GM23338 (cell line): ENCODE measurements at regions not wholly inside any gene's neighbourhood (a gene's known extent, or its start where the extent isn't known, plus 50 kb on each side); places are given as distances from the start of the nearest gene placed in this dataset.

Source experiments
- ATAC-seq: fragments of 200-7000 bp; cut with Tn5 transposase; 3 replicates; pipeline ENCODE4 v1.9.1; 2020
- DNase-seq: peaks from one replicate; pipeline ENCODE4 v3.0.0-alpha.2; 2015; ENCODE audit warnings: low spot score
- H2AFZ ChIP-seq: fragments of 200-600 bp; sonication (generic); 2 replicates; pipeline ENCODE4 v1.8.0; 2016; ENCODE audit warnings: antibody characterized with exemption, mild to moderate bottlenecking, moderate library complexity
- H3F3A ChIP-seq: fragments of 200-600 bp; sonication (generic); replicated peaks from 2 replicates; pipeline ENCODE4 v1.8.0; 2017; ENCODE audit warnings: antibody characterized with exemption, mixed run types, low read depth
- H3K27ac ChIP-seq: fragments of 200-600 bp; sonication (generic); 2 replicates; pipeline ENCODE4 v1.6.1; 2016; ENCODE audit warnings: low read depth
- H3K27me3 ChIP-seq: fragments of 200-600 bp; sonication (generic); 2 replicates; pipeline ENCODE4 v1.8.0; 2016; ENCODE audit warnings: mild to moderate bottlenecking, mixed run types, moderate library complexity; ENCODE audit not compliant: insufficient read depth
- H3K36me3 ChIP-seq: fragments of 200-600 bp; sonication (generic); 2 replicates; pipeline ENCODE4 v1.8.0; 2016; ENCODE audit warnings: mild to moderate bottlenecking; ENCODE audit not compliant: insufficient read depth
- H3K4me1 ChIP-seq: fragments of 200-600 bp; sonication (generic); 2 replicates; pipeline ENCODE4 v1.8.0; 2016; ENCODE audit warnings: mild to moderate bottlenecking, moderate library complexity; ENCODE audit not compliant: insufficient read depth
- H3K4me2 ChIP-seq: fragments of 200-600 bp; sonication (generic); 2 replicates; pipeline ENCODE4 v1.7.1; 2017; ENCODE audit warnings: mixed run types
- H3K4me3 ChIP-seq: fragments of 200-600 bp; sonication (generic); 2 replicates; pipeline ENCODE4 v1.6.1; 2016; ENCODE audit warnings: mixed run types
- H3K79me2 ChIP-seq: fragments of 200-600 bp; sonication (generic); replicated peaks from 2 replicates; pipeline ENCODE4 v1.8.0; 2017; ENCODE audit warnings: mild to moderate bottlenecking; ENCODE audit not compliant: insufficient read depth
- H3K9me2 ChIP-seq: fragments of 200-600 bp; sonication (generic); 2 replicates; pipeline ENCODE4 v1.8.0; 2017; ENCODE audit not compliant: insufficient read depth
- H4K20me1 ChIP-seq: fragments of 200-600 bp; sonication (generic); replicated peaks from 2 replicates; pipeline ENCODE4 v1.8.0; 2017; ENCODE audit warnings: mild to moderate bottlenecking; ENCODE audit not compliant: insufficient read depth
- H3K27ac Mint-ChIP-seq: 2 replicates; pipeline ENCODE4 v1.8.0; 2020; ENCODE audit warnings: inconsistent platforms, mild to moderate bottlenecking, moderate library complexity, mixed read lengths
- H3K27me3 Mint-ChIP-seq: 3 replicates; pipeline ENCODE4 v1.8.0; 2022; ENCODE audit warnings: low read depth, mild to moderate bottlenecking, moderate library complexity, mixed read lengths, inconsistent platforms; ENCODE audit not compliant: insufficient read depth, poor library complexity
- H3K36me3 Mint-ChIP-seq: 3 replicates; pipeline ENCODE4 v1.8.0; 2021; ENCODE audit warnings: low read depth, mild to moderate bottlenecking, inconsistent platforms, moderate library complexity, mixed read lengths
- H3K4me1 Mint-ChIP-seq: 3 replicates; pipeline ENCODE4 v1.8.0; 2020; ENCODE audit warnings: mild to moderate bottlenecking, inconsistent platforms, mixed read lengths
- H3K4me3 Mint-ChIP-seq: 3 replicates; pipeline ENCODE4 v1.8.0; 2021; ENCODE audit warnings: moderate library complexity, mild to moderate bottlenecking, inconsistent platforms, mixed read lengths
- H3K9me3 Mint-ChIP-seq: 3 replicates; pipeline ENCODE4 v1.8.0; 2020; ENCODE audit warnings: moderate library complexity, mild to moderate bottlenecking, inconsistent platforms, mixed read lengths
- CREB1 ChIP-seq: fragments of 250-450 bp; sonication (Bioruptor Pico); IDR thresholded peaks from 2 replicates; pipeline ENCODE4 v1.5.0; 2020; ENCODE audit warnings: low read depth, mild to moderate bottlenecking, moderate library complexity
- EZH2 ChIP-seq: fragments of 200-600 bp; sonication (generic); IDR thresholded peaks from one replicate; pipeline ENCODE4 v1.8.0; 2017; ENCODE audit warnings: antibody characterized with exemption, mild to moderate bottlenecking, low read depth; ENCODE audit not compliant: unreplicated experiment
- EZH2phosphoT487 ChIP-seq: fragments of 200-600 bp; sonication (generic); IDR thresholded peaks from one replicate; pipeline ENCODE4 v1.8.1; 2018; ENCODE audit warnings: antibody characterized with exemption; ENCODE audit not compliant: unreplicated experiment
- JUNB ChIP-seq: IDR thresholded peaks from one replicate; pipeline ENCODE4 v1.6.1; 2016; ENCODE audit warnings: antibody characterized with exemption; ENCODE audit not compliant: unreplicated experiment
- NANOG ChIP-seq: IDR thresholded peaks from 2 replicates; pipeline ENCODE4 v1.6.1; 2016; ENCODE audit warnings: antibody characterized with exemption, borderline replicate concordance
- POLR2AphosphoS5 ChIP-seq: IDR thresholded peaks from 2 replicates; pipeline ENCODE4 v1.6.1; 2016; ENCODE audit warnings: antibody characterized with exemption, low read depth
- STAT1 ChIP-seq: IDR thresholded peaks from one replicate; pipeline ENCODE4 v1.6.1; 2016; ENCODE audit warnings: antibody characterized with exemption; ENCODE audit not compliant: unreplicated experiment
- ZNF114 ChIP-seq: fragments of 250-450 bp; sonication (Bioruptor Pico); IDR thresholded peaks from 2 replicates; pipeline ENCODE4 v1.5.0; 2020; ENCODE audit warnings: mild to moderate bottlenecking, moderate library complexity
- ZNF331 ChIP-seq: fragments of 250-450 bp; sonication (Bioruptor Pico); IDR thresholded peaks from 2 replicates; pipeline ENCODE4 v1.5.0; 2020; ENCODE audit warnings: low read depth, mild to moderate bottlenecking, moderate library complexity
- TF ChIP-seq, protein P1 (sequence below): IDR thresholded peaks from 2 replicates; pipeline ENCODE4 v1.6.1; 2016; ENCODE audit warnings: antibody characterized with exemption
- TF ChIP-seq, protein P2 (sequence below), 2 experiments: fragments of 200-600 bp in 1 of 2; sonication (generic) in 1 of 2; conservative IDR thresholded peaks; 2 replicates each; pipeline versions ENCODE4 v1.5.1 to v1.6.1; 2016 to 2017; ENCODE audit warnings: antibody characterized with exemption in 2 of 2, low read depth in 2 of 2, mild to moderate bottlenecking in 2 of 2, moderate library complexity in 1 of 2

DNA sequence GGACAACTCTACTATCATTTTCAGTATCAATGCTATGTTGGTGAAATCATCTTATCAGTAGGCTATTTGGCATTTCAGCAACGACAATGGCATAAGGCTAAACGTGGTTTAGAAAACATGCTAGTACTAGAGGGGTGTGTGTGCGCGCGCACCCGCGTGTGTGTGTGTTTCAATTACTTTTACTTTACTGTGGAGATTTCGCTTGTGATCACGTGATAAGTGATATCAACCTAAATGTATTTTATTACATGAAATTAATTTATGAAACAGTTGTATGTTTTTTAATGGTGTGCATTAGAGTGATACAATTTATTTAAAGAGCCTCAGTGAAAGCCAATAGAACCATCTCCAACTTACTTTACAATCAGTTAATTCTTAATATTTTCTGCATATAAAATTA is 587.9 kb upstream of the ITGA1 start (continued):
- TF ChIP-seq, protein P1, sequence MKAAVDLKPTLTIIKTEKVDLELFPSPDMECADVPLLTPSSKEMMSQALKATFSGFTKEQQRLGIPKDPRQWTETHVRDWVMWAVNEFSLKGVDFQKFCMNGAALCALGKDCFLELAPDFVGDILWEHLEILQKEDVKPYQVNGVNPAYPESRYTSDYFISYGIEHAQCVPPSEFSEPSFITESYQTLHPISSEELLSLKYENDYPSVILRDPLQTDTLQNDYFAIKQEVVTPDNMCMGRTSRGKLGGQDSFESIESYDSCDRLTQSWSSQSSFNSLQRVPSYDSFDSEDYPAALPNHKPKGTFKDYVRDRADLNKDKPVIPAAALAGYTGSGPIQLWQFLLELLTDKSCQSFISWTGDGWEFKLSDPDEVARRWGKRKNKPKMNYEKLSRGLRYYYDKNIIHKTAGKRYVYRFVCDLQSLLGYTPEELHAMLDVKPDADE: no peak
- no peak for TF ChIP-seq NANOG

DNA sequence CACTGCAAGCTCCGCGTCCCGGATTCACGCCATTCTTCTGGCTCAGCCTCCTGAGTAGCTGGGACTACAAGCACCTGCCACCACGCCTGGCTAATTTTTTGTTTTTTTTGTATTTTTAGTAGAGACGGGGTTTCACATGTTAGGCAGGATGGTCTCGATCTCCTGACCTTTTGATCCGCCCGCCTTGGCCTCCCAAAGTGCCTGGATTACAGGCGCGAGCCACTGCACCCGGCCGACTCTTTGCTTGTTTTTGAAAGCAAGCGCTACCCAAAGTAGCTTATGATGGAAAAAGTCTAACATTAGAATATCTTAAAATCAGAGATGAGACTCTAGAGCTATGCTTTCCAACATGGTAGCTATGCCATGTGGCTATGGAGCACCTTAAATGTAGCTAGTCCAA is 585.5 kb upstream of the ITGA1 start:
- Mint-ChIP-seq H3K36me3 (no peaks in the 10 kb centered on the region), H3K4me1 (peaks cover under 1% of the 10 kb centered on the region; the same call in 2 of the 3 replicates), H3K9me3 (no peaks in the 10 kb centered on the region), H3K27me3 (no peaks in the 10 kb centered on the region), H3K27ac (no peak overlapping the region), H3K4me3 (no peak overlapping the region)
- H2AFZ ChIP-seq: no peak overlapping the region
- H3K36me3 ChIP-seq: no peaks in the 10 kb centered on the region
- TF ChIP-seq, protein P2, sequence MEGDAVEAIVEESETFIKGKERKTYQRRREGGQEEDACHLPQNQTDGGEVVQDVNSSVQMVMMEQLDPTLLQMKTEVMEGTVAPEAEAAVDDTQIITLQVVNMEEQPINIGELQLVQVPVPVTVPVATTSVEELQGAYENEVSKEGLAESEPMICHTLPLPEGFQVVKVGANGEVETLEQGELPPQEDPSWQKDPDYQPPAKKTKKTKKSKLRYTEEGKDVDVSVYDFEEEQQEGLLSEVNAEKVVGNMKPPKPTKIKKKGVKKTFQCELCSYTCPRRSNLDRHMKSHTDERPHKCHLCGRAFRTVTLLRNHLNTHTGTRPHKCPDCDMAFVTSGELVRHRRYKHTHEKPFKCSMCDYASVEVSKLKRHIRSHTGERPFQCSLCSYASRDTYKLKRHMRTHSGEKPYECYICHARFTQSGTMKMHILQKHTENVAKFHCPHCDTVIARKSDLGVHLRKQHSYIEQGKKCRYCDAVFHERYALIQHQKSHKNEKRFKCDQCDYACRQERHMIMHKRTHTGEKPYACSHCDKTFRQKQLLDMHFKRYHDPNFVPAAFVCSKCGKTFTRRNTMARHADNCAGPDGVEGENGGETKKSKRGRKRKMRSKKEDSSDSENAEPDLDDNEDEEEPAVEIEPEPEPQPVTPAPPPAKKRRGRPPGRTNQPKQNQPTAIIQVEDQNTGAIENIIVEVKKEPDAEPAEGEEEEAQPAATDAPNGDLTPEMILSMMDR (conservative IDR thresholded peaks at IDR 0.05; ENCODE audit: low read depth in 2 of 2): no peak
- no peak for TF ChIP-seq CREB1 (CRISPR knock-in tag)
- no peaks in the 10 kb centered on the region for H4K20me1 ChIP-seq
- H3F3A ChIP-seq: no peaks in the 10 kb centered on the region
- H3K9me2 ChIP-seq: no peaks in the 10 kb centered on the region
- H3K27me3 ChIP-seq: no peaks in the 10 kb centered on the region
- no peaks in the 10 kb centered on the region for H3K4me1 ChIP-seq
- H3K79me2 ChIP-seq: no peaks in the 10 kb centered on the region
- DNase-seq (no peak), ATAC-seq (no peak)
- no peak overlapping the region for H3K4me2 ChIP-seq
- no peak overlapping the region for H3K27ac ChIP-seq
- no peak overlapping the region for H3K4me3 ChIP-seq

DNA sequence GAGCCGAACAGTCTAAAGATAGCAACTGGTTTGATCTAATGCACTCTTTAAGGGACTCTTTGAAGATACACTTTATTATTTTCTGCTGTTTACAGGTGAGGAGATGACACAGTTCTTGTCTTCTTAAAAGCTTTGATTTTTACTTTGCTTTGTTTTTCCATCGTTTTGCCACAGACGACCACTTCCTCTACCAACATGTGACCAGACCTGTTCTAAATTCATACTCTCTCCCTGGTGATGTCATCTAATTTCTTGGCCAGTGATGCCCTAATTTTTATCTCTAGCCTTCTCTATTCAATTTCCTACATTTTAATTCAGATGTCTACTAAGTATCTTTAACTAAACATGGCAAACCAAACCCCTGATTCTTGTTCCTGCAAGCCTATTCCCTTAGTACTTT is 583.4 kb upstream of the ITGA1 start:
- no peaks in the 10 kb centered on the region for H3K36me3 Mint-ChIP-seq
- no peak overlapping the region for H3K27ac ChIP-seq
- no peaks in the 10 kb centered on the region for H3K36me3 ChIP-seq
- H3F3A ChIP-seq: no peaks in the 10 kb centered on the region
- no peak for ATAC-seq
- no peaks in the 10 kb centered on the region for H3K27me3 ChIP-seq
- H3K27me3 Mint-ChIP-seq: no peaks in the 10 kb centered on the region
- no peaks in the 10 kb centered on the region for H3K4me1 Mint-ChIP-seq
- H3K4me3 Mint-ChIP-seq: no peak overlapping the region
- DNase-seq: no peak
- H3K9me3 Mint-ChIP-seq: no peaks in the 10 kb centered on the region
- H3K79me2 ChIP-seq: no peaks in the 10 kb centered on the region
- no peaks in the 10 kb centered on the region for H4K20me1 ChIP-seq
- H2AFZ ChIP-seq: no peak overlapping the region
- H3K9me2 ChIP-seq: no peaks in the 10 kb centered on the region
- H3K4me1 ChIP-seq: no peaks in the 10 kb centered on the region
- H3K4me3 ChIP-seq: no peak overlapping the region
- no peak overlapping the region for H3K4me2 ChIP-seq
- H3K27ac Mint-ChIP-seq: no peak overlapping the region
- TF ChIP-seq NANOG: no peak
- no peak for TF ChIP-seq ZNF331
- no peak for TF ChIP-seq CREB1 (CRISPR knock-in tag)
- TF ChIP-seq ZNF114: no peak
- no peak for TF ChIP-seq STAT1
- TF ChIP-seq EZH2: no peak
- TF ChIP-seq, protein P1: no peak
- no peak for TF ChIP-seq EZH2phosphoT487
- TF ChIP-seq, protein P2 (conservative IDR thresholded peaks at IDR 0.05; ENCODE audit: low read depth in 2 of 2): no peak
- TF ChIP-seq JUNB: no peak
- no peak for TF ChIP-seq POLR2AphosphoS5
